B cell (primary cell): ENCODE measurements at regions not wholly inside any gene's neighbourhood (a gene's known extent, or its start where the extent isn't known, plus 50 kb on each side); places are given as distances from the start of the nearest gene placed in this dataset.

Source experiments
- ATAC-seq: fragments of 200-7000 bp; cut with Tn5 transposase; one replicate; pipeline ENCODE4 v1.10.0; 2021; ENCODE audit warnings: low read depth, mild to moderate bottlenecking, moderate number of reproducible peaks, moderate library complexity
- CTCF ChIA-PET: fragments of 350-600 bp; sonication (Branson Sonifier 250); formaldehyde crosslinking; loops from one replicate; lab custom pipeline; 2021; ENCODE audit warnings: antibody characterized with exemption, inconsistent platforms; lab: Charles Lee
- POLR2A ChIA-PET: fragments of 350-600 bp; sonication (Branson Sonifier 250); formaldehyde crosslinking; loops from one replicate; lab custom pipeline; 2021; ENCODE audit warnings: antibody characterized with exemption; lab: Charles Lee
- DNase-seq: peaks from one replicate; pipeline ENCODE4 v3.0.0; 2013
- H2AFZ ChIP-seq: 2 replicates; pipeline ENCODE4 v1.6.1; 2012; ENCODE audit warnings: mild to moderate bottlenecking, low read depth, low read length; ENCODE audit not compliant: insufficient read depth, poor library complexity, severe bottlenecking
- H3K27ac ChIP-seq, 2 donors: 1 replicate in 1 of 2; 2 replicates in 1 of 2; pipeline ENCODE4 v1.5.1; 2012 to 2013; ENCODE audit warnings: low read length in 2 of 2, mild to moderate bottlenecking in 2 of 2, moderate library complexity in 1 of 2
- H3K27me3 ChIP-seq, 4 experiments: fragments of 200-600 bp in 1 of 4; sonication (generic) in 1 of 4; replicated peaks in 1 of 4; 1 replicate in 2 of 4; 2 replicates in 2 of 4; pipeline versions ENCODE4 v1.6.1 to v1.7.0; 2013 to 2016; ENCODE audit warnings: low read length in 3 of 4, mild to moderate bottlenecking in 2 of 4, mixed read lengths in 1 of 4, moderate library complexity in 1 of 4; ENCODE audit not compliant: insufficient read depth in 4 of 4, control insufficient read depth in 3 of 4; ENCODE audit errors: control extremely low read depth in 1 of 4
- H3K36me3 ChIP-seq, 2 experiments: replicated peaks in 1 of 2; 1 replicate in 1 of 2; 2 replicates in 1 of 2; pipeline versions ENCODE4 v1.6.1 to v1.7.1; 2013; ENCODE audit warnings: low read length in 1 of 2; ENCODE audit not compliant: insufficient read depth in 2 of 2, control insufficient read depth in 1 of 2; ENCODE audit errors: control extremely low read depth in 1 of 2, extremely low read depth in 1 of 2
- H3K4me1 ChIP-seq, 2 donors: fragments of 200-600 bp in 1 of 2; sonication (generic) in 1 of 2; 1 replicate in 1 of 2; 2 replicates in 1 of 2; pipeline versions ENCODE4 v1.5.1 to v1.6.1; 2013 to 2017; ENCODE audit warnings: low read length in 2 of 2; ENCODE audit not compliant: control insufficient read depth in 2 of 2, insufficient read depth in 2 of 2
- H3K4me2 ChIP-seq: replicated peaks from 2 replicates; pipeline ENCODE3; 2012; ENCODE audit warnings: mild to moderate bottlenecking, low read depth, low read length; ENCODE audit not compliant: poor library complexity, severe bottlenecking
- H3K4me3 ChIP-seq, 5 experiments: fragments of 200-600 bp in 1 of 5; sonication (generic) in 1 of 5; 1 replicate in 3 of 5; 2 replicates in 2 of 5; pipeline versions ENCODE4 v1.5.1 to v1.7.0; 2011 to 2016; ENCODE audit warnings: low read length in 4 of 5, mild to moderate bottlenecking in 4 of 5, low read depth in 2 of 5, control low read depth in 1 of 5, moderate library complexity in 1 of 5; ENCODE audit not compliant: insufficient read depth in 1 of 5; ENCODE audit errors: control extremely low read depth in 1 of 5, extremely low read depth in 1 of 5
- H3K79me2 ChIP-seq: fragments of 200-600 bp; sonication (generic); one replicate; pipeline ENCODE4 v1.6.0; 2016; ENCODE audit warnings: low read length; ENCODE audit not compliant: control insufficient read depth, insufficient read depth
- H3K9ac ChIP-seq: fragments of 200-600 bp; sonication (generic); 2 replicates; pipeline ENCODE4 v1.6.1; 2017; ENCODE audit warnings: mild to moderate bottlenecking, low read length, moderate library complexity
- H3K9me3 ChIP-seq, 3 donors: one replicate each; pipeline versions ENCODE4 v1.6.1 to v1.7.1; 2013; ENCODE audit warnings: low read length in 2 of 3; ENCODE audit not compliant: control insufficient read depth in 2 of 3, insufficient read depth in 1 of 3; ENCODE audit errors: control extremely low read depth in 1 of 3
- H4K20me1 ChIP-seq: 2 replicates; pipeline ENCODE4 v1.6.0; 2012; ENCODE audit warnings: mild to moderate bottlenecking, low read length; ENCODE audit not compliant: insufficient read depth, control insufficient read depth, poor library complexity, severe bottlenecking
- H3K27ac Mint-ChIP-seq: one replicate; pipeline ENCODE4 v1.8.0; 2021; ENCODE audit warnings: mixed read lengths
- H3K27me3 Mint-ChIP-seq: one replicate; pipeline ENCODE4 v1.8.0; 2021; ENCODE audit warnings: mixed read lengths
- H3K4me1 Mint-ChIP-seq: one replicate; pipeline ENCODE4 v1.8.0; 2021; ENCODE audit warnings: mixed read lengths
- H3K4me3 Mint-ChIP-seq: one replicate; pipeline ENCODE4 v1.8.0; 2021; ENCODE audit warnings: mixed read lengths
- H3K9me3 Mint-ChIP-seq: one replicate; pipeline ENCODE4 v1.8.0; 2022; ENCODE audit warnings: mixed read lengths; ENCODE audit not compliant: insufficient read depth
- CTCF ChIP-seq: fragments of 200-600 bp; IDR thresholded peaks from one replicate; pipeline ENCODE4 v1.8.0; 2022; ENCODE audit warnings: antibody characterized with exemption, mild to moderate bottlenecking
- EZH2 ChIP-seq: IDR thresholded peaks from 2 replicates; pipeline ENCODE4 v1.6.1; 2012; ENCODE audit warnings: borderline replicate concordance, low read depth, mild to moderate bottlenecking, moderate library complexity, low read length; ENCODE audit not compliant: insufficient read depth, poor library complexity, severe bottlenecking
- WGBS: methylation state at CpG from one replicate; pipeline ENCODE4 v1.1.5; 2013; ENCODE audit warnings: missing lambda C conversion rate; ENCODE audit not compliant: insufficient coverage; 5-methylcytosine and 5-hydroxymethylcytosine counted together
- intact Hi-C: fragments of 100-400 bp; cut with micrococcal nuclease; formaldehyde crosslinking; loops from one replicate; pipeline ENCODE4 v1.10.0; 2022

- DNase-seq = no peak
- H3K4me1 ChIP-seq = no peaks in the 10 kb centered on the region
- H3K27me3 ChIP-seq = peaks cover 0 to 4% (median 0%) of the 10 kb centered on the region in 4 experiments
- no peaks in the 10 kb centered on the region for H3K79me2 ChIP-seq
- Mint-ChIP-seq H3K4me1 (no peaks in the 10 kb centered on the region), H3K27ac (no peak overlapping the region), H3K9me3 (no peaks in the 10 kb centered on the region), H3K27me3 (peaks cover 3% of the 10 kb centered on the region), H3K4me3 (no peak overlapping the region)
- H3K4me2 ChIP-seq = no peak overlapping the region
- no peaks in the 10 kb centered on the region for H3K9me3 ChIP-seq
- ATAC-seq = no peak
- H2AFZ ChIP-seq = no peak overlapping the region
- TF ChIP-seq EZH2 (no peak), CTCF (no peak)
- no peaks in the 10 kb centered on the region for H4K20me1 ChIP-seq
- CTCF ChIA-PET = no interaction called here
- no peaks in the 10 kb centered on the region for H3K36me3 ChIP-seq
- no peak overlapping the region for H3K4me3 ChIP-seq
- H3K27ac ChIP-seq = no peak overlapping the region
- no CpG with 5 or more reads among the region's 5 CpGs for WGBS
- intact Hi-C loops = no loop called here
- POLR2A ChIA-PET = no interaction called here
- H3K9ac ChIP-seq = no peak overlapping the region
Measured at GRCh38 chr4:14865031-14865366, 137.3 kb upstream of the CPEB2 start.

GRCh38 chr4:14865804-14866203 lies 136.5 kb upstream of the CPEB2 start:
- Histone ChIP-seq H3K4me3 (no peak overlapping the region), H3K9ac (no peak overlapping the region), H2AFZ (no peak overlapping the region), H4K20me1 (no peaks in the 10 kb centered on the region), H3K79me2 (no peaks in the 10 kb centered on the region), H3K27me3 (peaks cover 0 to 4% (median 0%) of the 10 kb centered on the region in 4 experiments), H3K9me3 (no peaks in the 10 kb centered on the region), H3K36me3 (no peaks in the 10 kb centered on the region), H3K4me2 (no peak overlapping the region), H3K4me1 (no peaks in the 10 kb centered on the region), H3K27ac (no peak overlapping the region)
- ChIA-PET CTCF (no interaction called here), POLR2A (no interaction called here)
- no peaks in the 10 kb centered on the region for H3K9me3 Mint-ChIP-seq
- no peak for DNase-seq
- no peak for ATAC-seq
- peaks cover 5% of the 10 kb centered on the region for H3K27me3 Mint-ChIP-seq
- no peak overlapping the region for H3K4me3 Mint-ChIP-seq
- TF ChIP-seq EZH2 (no peak), CTCF (no peak)
- intact Hi-C loops = no loop called here
- H3K4me1 Mint-ChIP-seq = no peaks in the 10 kb centered on the region
- H3K27ac Mint-ChIP-seq = no peak overlapping the region
